ENCODE measurements at regions not wholly inside any gene's neighbourhood (a gene's known extent, or its start where the extent isn't known, plus 50 kb on each side); places are given as distances from the start of the nearest gene placed in this dataset.

DNA sequence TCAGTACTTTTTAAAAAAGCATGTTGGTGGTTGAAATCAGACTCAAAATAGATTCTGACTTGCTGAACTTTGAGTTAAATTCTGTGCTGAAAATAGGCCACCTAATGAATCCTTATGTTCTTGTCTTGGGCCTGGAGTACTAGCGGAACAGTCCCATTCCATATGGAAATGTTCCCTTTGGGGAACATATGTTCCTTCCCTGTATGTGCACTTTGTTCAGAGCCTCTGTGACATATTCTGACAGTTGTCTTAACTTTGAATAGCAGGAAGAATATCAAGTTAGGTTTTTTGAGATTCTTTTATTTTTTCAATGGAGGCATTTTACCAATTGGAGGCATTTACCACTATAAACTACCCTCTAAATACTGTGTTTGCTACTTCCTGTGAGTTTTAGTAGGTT lies 1667.8 kb downstream of the PLA2G4A start:
- TF ChIP-seq CTCF (IDR thresholded peaks at IDR 0.05 in 8 of 11, conservative IDR thresholded peaks at IDR 0.05 in 3 of 11) (no peak), POLR2A (IDR thresholded peaks at IDR 0.05) (no peak), POLR2AphosphoS5 (IDR thresholded peaks at IDR 0.05) (no peak)
- DNase-seq, result no peak
- no peaks in the 10 kb centered on the region for H3K27me3 ChIP-seq (replicated peaks in 1 of 7)
- H3K4me3 ChIP-seq, result no peak overlapping the region
- H3K36me3 ChIP-seq, result no peaks in the 10 kb centered on the region
- intact Hi-C loops (cut with DNase I; ENCODE audit: low total_unique reads), result no loop called here
- peaks cover 0 to 27% (median 20%) of the 10 kb centered on the region in 8 donors for H3K9me3 ChIP-seq
- H3K4me1 ChIP-seq, result no peaks in the 10 kb centered on the region
- WGBS, 5 donors, result 91 to 100% (median 95%) methylated on average over 1 of the region's 1 CpG
- H3K27ac ChIP-seq, result no peak overlapping the region

DNA sequence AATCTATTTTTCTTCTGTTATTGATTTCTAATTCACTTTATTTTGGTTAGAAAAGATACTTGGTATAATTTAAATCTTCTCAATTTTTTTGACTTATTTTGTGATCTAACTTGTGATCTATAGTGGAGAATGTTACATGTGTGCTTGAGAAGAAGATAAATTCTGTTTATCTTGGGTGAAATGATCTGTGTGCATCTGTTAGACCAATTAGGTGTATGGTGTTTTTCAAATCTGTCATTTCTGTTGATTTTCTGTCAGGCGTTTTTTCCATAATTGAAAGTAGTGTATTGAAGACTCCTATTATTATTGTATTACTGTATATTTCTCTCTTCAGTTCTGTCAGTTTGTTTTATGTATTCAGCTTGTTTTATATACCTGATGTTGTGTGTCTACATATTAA lies 1668.3 kb downstream of the PLA2G4A start:
- H3K27me3 ChIP-seq (replicated peaks in 1 of 7), result no peaks in the 10 kb centered on the region
- 76 to 85% (median 83%) methylated on average over 1 of the region's 1 CpG for WGBS, 5 donors
- no peaks in the 10 kb centered on the region for H3K36me3 ChIP-seq
- intact Hi-C loops (cut with DNase I; ENCODE audit: low total_unique reads), result no loop called here
- TF ChIP-seq CTCF (IDR thresholded peaks at IDR 0.05 in 8 of 11, conservative IDR thresholded peaks at IDR 0.05 in 3 of 11), result no peak
- no peak for TF ChIP-seq POLR2A (IDR thresholded peaks at IDR 0.05)
- no peak for TF ChIP-seq POLR2AphosphoS5 (IDR thresholded peaks at IDR 0.05)
- no peak for DNase-seq
- no peak overlapping the region for H3K27ac ChIP-seq
- H3K4me1 ChIP-seq, result no peaks in the 10 kb centered on the region
- H3K4me3 ChIP-seq, result no peak overlapping the region
- peaks cover 0 to 27% (median 20%) of the 10 kb centered on the region in 8 donors for H3K9me3 ChIP-seq

DNA sequence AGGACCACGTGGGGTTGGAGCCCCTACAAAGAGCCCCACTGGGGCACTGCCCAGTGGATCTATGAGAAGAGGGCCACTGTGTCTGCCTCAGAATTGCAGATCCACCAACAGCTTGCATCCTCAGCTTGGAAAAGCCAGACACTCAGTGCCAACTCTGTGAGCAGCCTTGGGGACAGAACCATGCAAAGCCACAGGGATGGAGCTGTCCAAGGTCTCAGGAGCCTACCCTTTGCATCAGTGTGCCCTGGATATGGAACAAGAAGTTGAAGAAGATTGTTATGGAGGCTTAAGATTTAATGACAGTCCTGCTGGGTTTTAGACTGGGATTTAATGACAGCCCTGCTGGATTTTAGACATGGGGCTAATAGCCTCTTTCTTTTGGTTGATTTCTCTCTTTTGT lies 1670.9 kb downstream of the PLA2G4A start:
- intact Hi-C loops (cut with DNase I; ENCODE audit: low total_unique reads), result no loop called here
- no peak overlapping the region for H3K4me3 ChIP-seq
- no peaks in the 10 kb centered on the region for H3K27me3 ChIP-seq (replicated peaks in 1 of 7)
- H3K27ac ChIP-seq, result no peak overlapping the region
- H3K9me3 ChIP-seq, result peaks cover 0 to 27% (median 18%) of the 10 kb centered on the region in 8 donors
- 40 to 70% (median 48%) methylated on average over 1 of the region's 1 CpG for WGBS, 5 donors
- no peaks in the 10 kb centered on the region for H3K36me3 ChIP-seq
- no peaks in the 10 kb centered on the region for H3K4me1 ChIP-seq
- DNase-seq, result no peak
- no peak for TF ChIP-seq POLR2AphosphoS5 (IDR thresholded peaks at IDR 0.05)
- TF ChIP-seq POLR2A (IDR thresholded peaks at IDR 0.05), result no peak
- no peak for TF ChIP-seq CTCF (IDR thresholded peaks at IDR 0.05 in 8 of 11, conservative IDR thresholded peaks at IDR 0.05 in 3 of 11)

DNA sequence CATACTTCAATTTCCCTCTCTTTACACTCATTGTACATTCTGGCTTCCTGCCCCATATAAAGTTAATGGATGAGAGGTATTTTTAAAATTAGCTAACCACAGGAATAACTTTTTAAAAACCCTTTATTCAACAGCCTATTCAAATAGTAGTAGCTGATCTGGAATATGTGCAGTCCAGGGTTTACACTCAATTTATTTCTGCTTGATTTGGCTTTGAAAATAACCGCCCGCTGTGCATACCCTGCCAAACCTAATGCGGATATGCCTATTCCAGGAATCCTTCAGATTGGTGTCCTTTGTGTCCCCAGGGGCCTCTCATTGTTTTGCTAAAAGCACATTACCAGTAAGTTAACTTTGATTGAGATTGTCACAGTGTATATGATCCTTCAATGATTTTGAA lies 1686.2 kb downstream of the PLA2G4A start:
- TF ChIP-seq CTCF (IDR thresholded peaks at IDR 0.05 in 8 of 11, conservative IDR thresholded peaks at IDR 0.05 in 3 of 11), result no peak
- TF ChIP-seq POLR2AphosphoS5 (IDR thresholded peaks at IDR 0.05), result no peak
- no peak for TF ChIP-seq POLR2A (IDR thresholded peaks at IDR 0.05)
- no peaks in the 10 kb centered on the region for H3K4me1 ChIP-seq
- DNase-seq, result no peak
- H3K36me3 ChIP-seq, result no peaks in the 10 kb centered on the region
- no peaks in the 10 kb centered on the region for H3K27me3 ChIP-seq (replicated peaks in 1 of 7)
- no peak overlapping the region for H3K4me3 ChIP-seq
- 66 to 90% (median 74%) methylated on average over 3 of the region's 3 CpGs for WGBS, 5 donors
- H3K27ac ChIP-seq, result no peak overlapping the region
- intact Hi-C loops (cut with DNase I; ENCODE audit: low total_unique reads), result no loop called here
- peaks cover 0 to 5% (median 0%) of the 10 kb centered on the region in 8 donors for H3K9me3 ChIP-seq
